ENCODE measurements at regions not wholly inside any gene's neighbourhood (a gene's known extent, or its start where the extent isn't known, plus 50 kb on each side); places are given as distances from the start of the nearest gene placed in this dataset.

DNA sequence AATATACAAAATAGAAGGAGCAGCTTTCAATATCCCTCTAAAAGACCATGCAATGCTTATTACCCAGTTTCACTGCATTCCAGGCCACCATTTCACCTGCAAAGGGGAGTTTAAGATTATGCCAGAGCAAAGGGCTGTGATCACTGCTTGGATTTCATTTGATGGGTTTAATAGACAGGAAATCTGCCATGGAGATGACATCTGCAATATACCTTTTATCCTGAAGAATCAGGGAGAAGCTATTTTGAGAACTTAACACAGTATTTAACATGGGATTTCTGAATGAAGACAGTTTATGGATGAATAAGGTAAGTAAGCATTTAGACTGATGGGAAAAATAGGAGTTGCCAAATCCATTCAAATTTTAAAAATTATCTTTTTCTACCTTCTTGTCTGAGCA is 303.0 kb upstream of the SLC8A1 start:
- TF ChIP-seq CTCF (conservative IDR thresholded peaks at IDR 0.05 in 1 of 2, IDR thresholded peaks at IDR 0.05 in 1 of 2; ENCODE audit: low read depth in 1 of 2, low read length in 2 of 2): no peak
- no peak for TF ChIP-seq EZH2 (IDR thresholded peaks at IDR 0.05; ENCODE audit: low read length, missing control alignments)

All from fibroblast of lung (primary cell).